SK-N-SH (cell line): ENCODE measurements at regions not wholly inside any gene's neighbourhood (a gene's known extent, or its start where the extent isn't known, plus 50 kb on each side); places are given as distances from the start of the nearest gene placed in this dataset.

Source experiments
- CTCF ChIA-PET: fragments of 300-600, 350-600 bp; formaldehyde crosslinking; extraction: SDS; loops from one replicate; lab custom pipeline; 2021; lab: Yijun Ruan, JAX
- POLR2A ChIA-PET: fragments of 350-600 bp; sonication (Branson Sonifier 250); formaldehyde crosslinking; extraction: SDS; loops from one replicate; lab custom pipeline; 2020; ENCODE audit warnings: antibody characterized with exemption, inconsistent platforms; lab: Yijun Ruan, JAX
- DNase-seq: peaks from one replicate; pipeline ENCODE4 v3.0.0; 2012
- H2AFZ ChIP-seq: fragments of 200-600 bp; sonication (generic); 2 replicates; pipeline ENCODE4 v1.8.1; 2016; ENCODE audit warnings: antibody characterized with exemption, mild to moderate bottlenecking, low read depth
- H3F3A ChIP-seq: fragments of 200-600 bp; sonication (generic); replicated peaks from 2 replicates; pipeline ENCODE3; 2016; ENCODE audit warnings: antibody characterized with exemption, mild to moderate bottlenecking; ENCODE audit not compliant: insufficient read depth
- H3K27ac ChIP-seq, 2 experiments: fragments of 200-500 bp in 1 of 2; fragments of 200-600 bp in 1 of 2; sonication (Bioruptor generic) in 1 of 2; sonication (generic), shearing (Covaris generic) in 1 of 2; 2 replicates each; pipeline versions ENCODE4 v1.5.1 to v1.6.1; 2014 to 2016; ENCODE audit warnings: low read depth in 2 of 2, inconsistent platforms in 1 of 2, low read length in 1 of 2, mild to moderate bottlenecking in 1 of 2, mixed read lengths in 1 of 2
- H3K27me3 ChIP-seq: fragments of 200-600 bp; sonication (generic), shearing (Covaris generic); 2 replicates; pipeline ENCODE4 v1.6.1; 2016; ENCODE audit warnings: mixed run types; ENCODE audit not compliant: insufficient read depth
- H3K36me3 ChIP-seq, 2 experiments: fragments of 200-500 bp in 1 of 2; fragments of 200-600 bp in 1 of 2; sonication (Bioruptor generic) in 1 of 2; sonication (generic) in 1 of 2; replicated peaks in 1 of 2; 2 replicates each; pipeline versions ENCODE3 to v1.5.1; 2014 to 2016; ENCODE audit warnings: low read length in 1 of 2, mild to moderate bottlenecking in 1 of 2; ENCODE audit not compliant: insufficient read depth in 2 of 2, control insufficient read depth in 1 of 2
- H3K4me1 ChIP-seq, 2 experiments: fragments of 200-500 bp in 1 of 2; fragments of 200-600 bp in 1 of 2; sonication (Bioruptor generic) in 1 of 2; sonication (generic), shearing (Covaris generic) in 1 of 2; 2 replicates each; pipeline versions ENCODE4 v1.5.1 to v1.6.1; 2014 to 2016; ENCODE audit warnings: low read depth in 1 of 2, low read length in 1 of 2, mixed run types in 1 of 2; ENCODE audit not compliant: insufficient read depth in 2 of 2, control insufficient read depth in 1 of 2
- H3K4me2 ChIP-seq: fragments of 200-600 bp; sonication (generic), shearing (Covaris generic); 2 replicates; pipeline ENCODE4 v1.6.1; 2017; ENCODE audit warnings: mixed run types
- H3K4me3 ChIP-seq, 2 experiments: fragments of 200-500 bp in 1 of 2; fragments of 200-600 bp in 1 of 2; sonication (Bioruptor generic) in 1 of 2; sonication (generic), shearing (Covaris generic) in 1 of 2; 2 replicates each; pipeline versions ENCODE4 v1.5.1 to v1.8.1; 2014 to 2016; ENCODE audit warnings: low read depth in 2 of 2, inconsistent platforms in 1 of 2, low read length in 1 of 2, mild to moderate bottlenecking in 1 of 2, mixed read lengths in 1 of 2, moderate library complexity in 1 of 2
- H3K79me2 ChIP-seq: fragments of 200-600 bp; sonication (generic); 2 replicates; pipeline ENCODE4 v1.8.1; 2017; ENCODE audit warnings: mild to moderate bottlenecking; ENCODE audit not compliant: insufficient read depth
- H3K9ac ChIP-seq: fragments of 200-600 bp; sonication (generic); 2 replicates; pipeline ENCODE4 v1.6.1; 2017; ENCODE audit warnings: mixed run types
- H3K9me2 ChIP-seq: fragments of 200-600 bp; sonication (generic); 2 replicates; pipeline ENCODE4 v1.6.1; 2017; ENCODE audit warnings: mixed run types
- H3K9me3 ChIP-seq: fragments of 200-600 bp; sonication (generic); 2 replicates; pipeline ENCODE4 v1.6.1; 2017; ENCODE audit warnings: mixed run types, mild to moderate bottlenecking, moderate library complexity
- H4K20me1 ChIP-seq: fragments of 200-600 bp; sonication (generic); 2 replicates; pipeline ENCODE4 v1.6.1; 2017; ENCODE audit warnings: mild to moderate bottlenecking, mixed run types; ENCODE audit not compliant: insufficient read depth
- ELF1 ChIP-seq: IDR thresholded peaks from 2 replicates; pipeline ENCODE4 v1.4.0; 2012
- FOXJ3 ChIP-seq: sonication (generic); formaldehyde crosslinking; IDR thresholded peaks from 2 replicates; pipeline ENCODE4 v1.5.1; 2020; ENCODE audit warnings: mild to moderate bottlenecking, missing genetic modification reagents
- FOXM1 ChIP-seq: IDR thresholded peaks from 2 replicates; pipeline ENCODE4 v1.4.0; 2012; ENCODE audit warnings: low read depth, mild to moderate bottlenecking
- GABPA ChIP-seq: IDR thresholded peaks from 2 replicates; pipeline ENCODE4 v1.4.0; 2012; ENCODE audit warnings: low read depth, mild to moderate bottlenecking
- MXI1 ChIP-seq: IDR thresholded peaks from 2 replicates; pipeline ENCODE4 v1.6.1; 2012; ENCODE audit warnings: mild to moderate bottlenecking, low read depth, low read length, improper control_type of control experiment
- NFIC ChIP-seq: IDR thresholded peaks from 2 replicates; pipeline ENCODE4 v1.4.0; 2012; ENCODE audit warnings: borderline replicate concordance
- NRF1 ChIP-seq: IDR thresholded peaks from 2 replicates; pipeline ENCODE4 v1.6.1; 2012; ENCODE audit warnings: low read depth, mild to moderate bottlenecking, low read length
- RAD21 ChIP-seq: IDR thresholded peaks from 2 replicates; pipeline ENCODE4 v1.6.1; 2012; ENCODE audit warnings: mild to moderate bottlenecking, low read length
- SMC3 ChIP-seq: IDR thresholded peaks from 2 replicates; pipeline ENCODE4 v1.6.1; 2012; ENCODE audit warnings: low read depth, low read length, improper control_type of control experiment
- TEAD4 ChIP-seq: IDR thresholded peaks from 2 replicates; pipeline ENCODE4 v1.4.0; 2012; ENCODE audit warnings: mild to moderate bottlenecking, borderline replicate concordance; ENCODE audit not compliant: insufficient read depth
- WGBS: methylation state at CpG from one replicate; pipeline ENCODE4 v1.1.6; 2017; ENCODE audit warnings: low lambda C conversion rate; 5-methylcytosine and 5-hydroxymethylcytosine counted together
- TF ChIP-seq, protein P1 (sequence below): fragments of 200-600 bp; sonication (generic); IDR thresholded peaks from 2 replicates; pipeline ENCODE4 v1.6.1; 2017; ENCODE audit warnings: antibody characterized with exemption, mild to moderate bottlenecking, moderate library complexity
- TF ChIP-seq, protein P2 (sequence below): IDR thresholded peaks from 2 replicates; pipeline ENCODE4; 2012
- TF ChIP-seq, protein P3 (sequence below): fragments of 150-350 bp; IDR thresholded peaks from 2 replicates; pipeline ENCODE4 v1.6.1; 2017; ENCODE audit warnings: antibody characterized with exemption, low read length, low read depth, borderline replicate concordance
- TF ChIP-seq, protein P4 (sequence below): fragments of 150-350 bp; IDR thresholded peaks from 2 replicates; pipeline ENCODE4 v1.6.1; 2016; ENCODE audit warnings: mild to moderate bottlenecking, low read depth, low read length

DNA sequence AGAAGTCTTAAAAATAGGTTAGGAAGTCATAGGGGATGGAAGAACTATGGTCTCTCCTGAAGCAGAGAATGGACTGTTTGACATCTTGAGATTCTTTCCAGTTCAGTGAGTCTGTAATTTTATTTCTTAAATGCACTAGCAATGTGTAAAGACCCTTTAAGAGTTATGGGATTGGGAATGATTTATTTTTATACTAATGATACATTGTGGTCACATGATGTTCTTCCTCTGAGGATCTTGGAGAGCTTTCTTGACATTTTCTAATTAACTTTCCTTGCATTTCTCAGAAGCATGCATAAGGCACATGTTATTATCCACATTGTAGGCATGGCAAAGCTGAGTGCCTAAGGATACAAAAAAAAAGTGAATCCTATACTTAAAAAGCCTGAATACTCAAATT lies 507.6 kb upstream of the NRSN1 start:
- TF ChIP-seq NFIC (no peak), SMC3 (no peak), RAD21 (no peak), FOXJ3 (no peak), MXI1 (no peak), FOXM1 (no peak), GABPA (no peak), TEAD4 (no peak)
- TF ChIP-seq, protein P1, sequence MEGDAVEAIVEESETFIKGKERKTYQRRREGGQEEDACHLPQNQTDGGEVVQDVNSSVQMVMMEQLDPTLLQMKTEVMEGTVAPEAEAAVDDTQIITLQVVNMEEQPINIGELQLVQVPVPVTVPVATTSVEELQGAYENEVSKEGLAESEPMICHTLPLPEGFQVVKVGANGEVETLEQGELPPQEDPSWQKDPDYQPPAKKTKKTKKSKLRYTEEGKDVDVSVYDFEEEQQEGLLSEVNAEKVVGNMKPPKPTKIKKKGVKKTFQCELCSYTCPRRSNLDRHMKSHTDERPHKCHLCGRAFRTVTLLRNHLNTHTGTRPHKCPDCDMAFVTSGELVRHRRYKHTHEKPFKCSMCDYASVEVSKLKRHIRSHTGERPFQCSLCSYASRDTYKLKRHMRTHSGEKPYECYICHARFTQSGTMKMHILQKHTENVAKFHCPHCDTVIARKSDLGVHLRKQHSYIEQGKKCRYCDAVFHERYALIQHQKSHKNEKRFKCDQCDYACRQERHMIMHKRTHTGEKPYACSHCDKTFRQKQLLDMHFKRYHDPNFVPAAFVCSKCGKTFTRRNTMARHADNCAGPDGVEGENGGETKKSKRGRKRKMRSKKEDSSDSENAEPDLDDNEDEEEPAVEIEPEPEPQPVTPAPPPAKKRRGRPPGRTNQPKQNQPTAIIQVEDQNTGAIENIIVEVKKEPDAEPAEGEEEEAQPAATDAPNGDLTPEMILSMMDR, result no peak
- TF ChIP-seq, protein P2, sequence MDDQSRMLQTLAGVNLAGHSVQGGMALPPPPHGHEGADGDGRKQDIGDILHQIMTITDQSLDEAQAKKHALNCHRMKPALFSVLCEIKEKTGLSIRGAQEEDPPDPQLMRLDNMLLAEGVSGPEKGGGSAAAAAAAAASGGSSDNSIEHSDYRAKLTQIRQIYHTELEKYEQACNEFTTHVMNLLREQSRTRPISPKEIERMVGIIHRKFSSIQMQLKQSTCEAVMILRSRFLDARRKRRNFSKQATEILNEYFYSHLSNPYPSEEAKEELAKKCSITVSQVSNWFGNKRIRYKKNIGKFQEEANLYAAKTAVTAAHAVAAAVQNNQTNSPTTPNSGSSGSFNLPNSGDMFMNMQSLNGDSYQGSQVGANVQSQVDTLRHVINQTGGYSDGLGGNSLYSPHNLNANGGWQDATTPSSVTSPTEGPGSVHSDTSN, result no peak
- TF ChIP-seq, protein P3, sequence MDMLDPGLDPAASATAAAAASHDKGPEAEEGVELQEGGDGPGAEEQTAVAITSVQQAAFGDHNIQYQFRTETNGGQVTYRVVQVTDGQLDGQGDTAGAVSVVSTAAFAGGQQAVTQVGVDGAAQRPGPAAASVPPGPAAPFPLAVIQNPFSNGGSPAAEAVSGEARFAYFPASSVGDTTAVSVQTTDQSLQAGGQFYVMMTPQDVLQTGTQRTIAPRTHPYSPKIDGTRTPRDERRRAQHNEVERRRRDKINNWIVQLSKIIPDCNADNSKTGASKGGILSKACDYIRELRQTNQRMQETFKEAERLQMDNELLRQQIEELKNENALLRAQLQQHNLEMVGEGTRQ, result no peak
- H3K4me2 ChIP-seq, result no peak overlapping the region
- ChIA-PET POLR2A (no interaction called here), CTCF (no interaction called here)
- no peak for DNase-seq
- H3K27me3 ChIP-seq, result no peaks in the 10 kb centered on the region
- peaks cover 0 to under 1% of the 10 kb centered on the region in 2 experiments; a peak in 1 of 4 replicates for H3K4me1 ChIP-seq
- no peak overlapping the region for H3K4me3 ChIP-seq
- no peaks in the 10 kb centered on the region for H4K20me1 ChIP-seq
- H3K27ac ChIP-seq, result no peak overlapping the region
- H3F3A ChIP-seq, result no peaks in the 10 kb centered on the region
- H3K79me2 ChIP-seq, result no peaks in the 10 kb centered on the region
- no peak overlapping the region for H2AFZ ChIP-seq
- no peaks in the 10 kb centered on the region for H3K9me3 ChIP-seq
- no peak overlapping the region for H3K9ac ChIP-seq
- no peaks in the 10 kb centered on the region for H3K36me3 ChIP-seq
- H3K9me2 ChIP-seq, result no peaks in the 10 kb centered on the region

DNA sequence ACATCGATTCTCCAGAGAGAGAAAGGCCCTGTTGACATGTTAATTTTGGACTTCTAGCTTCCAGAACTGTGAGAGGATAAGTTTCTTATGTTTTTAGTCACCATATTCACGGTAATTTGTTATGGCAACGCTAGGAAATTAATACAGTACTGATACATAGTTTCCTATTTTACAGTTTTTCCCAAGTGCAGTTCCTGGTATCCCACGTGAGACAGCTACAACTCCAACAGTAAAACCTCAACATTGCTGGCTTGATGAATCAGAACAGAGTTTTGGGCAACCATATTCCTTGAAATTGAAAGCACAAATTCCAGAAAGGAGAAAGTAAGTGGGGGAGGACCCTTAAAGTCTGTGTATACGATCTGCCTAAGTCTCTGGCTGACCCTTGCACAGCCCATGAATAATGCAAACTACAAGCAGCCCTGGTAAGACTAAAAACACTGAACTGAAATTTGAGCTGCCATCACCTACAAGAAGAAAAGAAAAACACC lies 505.1 kb upstream of the NRSN1 start:
- TF ChIP-seq ELF1 (no peak), MXI1 (no peak), NRF1 (no peak), FOXM1 (no peak), NFIC (no peak)
- TF ChIP-seq, protein P1, result no peak
- TF ChIP-seq, protein P4, sequence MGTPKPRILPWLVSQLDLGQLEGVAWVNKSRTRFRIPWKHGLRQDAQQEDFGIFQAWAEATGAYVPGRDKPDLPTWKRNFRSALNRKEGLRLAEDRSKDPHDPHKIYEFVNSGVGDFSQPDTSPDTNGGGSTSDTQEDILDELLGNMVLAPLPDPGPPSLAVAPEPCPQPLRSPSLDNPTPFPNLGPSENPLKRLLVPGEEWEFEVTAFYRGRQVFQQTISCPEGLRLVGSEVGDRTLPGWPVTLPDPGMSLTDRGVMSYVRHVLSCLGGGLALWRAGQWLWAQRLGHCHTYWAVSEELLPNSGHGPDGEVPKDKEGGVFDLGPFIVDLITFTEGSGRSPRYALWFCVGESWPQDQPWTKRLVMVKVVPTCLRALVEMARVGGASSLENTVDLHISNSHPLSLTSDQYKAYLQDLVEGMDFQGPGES, result no peak
- no peak overlapping the region for H3K4me2 ChIP-seq
- no peaks in the 10 kb centered on the region for H3K9me3 ChIP-seq
- CTCF ChIA-PET, result no interaction called here
- H4K20me1 ChIP-seq, result no peaks in the 10 kb centered on the region
- WGBS, result 29% methylated on average over 5 of the region's 5 CpGs
- H3K9ac ChIP-seq, result no peak overlapping the region
- no peak overlapping the region for H2AFZ ChIP-seq
- no peaks in the 10 kb centered on the region for H3K4me1 ChIP-seq
- H3K27ac ChIP-seq, result no peak overlapping the region
- no peak overlapping the region for H3K4me3 ChIP-seq
- H3K27me3 ChIP-seq, result no peaks in the 10 kb centered on the region
- H3K9me2 ChIP-seq, result no peaks in the 10 kb centered on the region
- H3K36me3 ChIP-seq, result no peaks in the 10 kb centered on the region
- H3F3A ChIP-seq, result no peaks in the 10 kb centered on the region
- no peaks in the 10 kb centered on the region for H3K79me2 ChIP-seq
- DNase-seq, result no peak
- POLR2A ChIA-PET, result no interaction called here
